ENCODE measurements at regions not wholly inside any gene's neighbourhood (a gene's known extent, or its start where the extent isn't known, plus 50 kb on each side); places are given as distances from the start of the nearest gene placed in this dataset.

GRCh38 chr21:8989261-8989711 lies 1532.1 kb upstream of the TPTE start:
- TF ChIP-seq POLR2A (IDR thresholded peaks at IDR 0.05) = no peak
- TF ChIP-seq CTCF (IDR thresholded peaks at IDR 0.05) = no peak

All from esophagus squamous epithelium (tissue), 4 donors.